SK-N-SH treated with all-trans-retinoic acid at 6 μM for 48 hours (cell line): ENCODE measurements at regions not wholly inside any gene's neighbourhood (a gene's known extent, or its start where the extent isn't known, plus 50 kb on each side); places are given as distances from the start of the nearest gene placed in this dataset.

Source experiments
- ATAC-seq: fragments of 200-7000 bp; cut with Tn5 transposase; 3 replicates; pipeline ENCODE4 v1.9.1; 2020; ENCODE audit warnings: mild to moderate bottlenecking, moderate library complexity
- CREB5 ChIP-seq: fragments of 250-450 bp; sonication (Bioruptor Pico); IDR thresholded peaks from 2 replicates; pipeline ENCODE4 v1.5.1; 2020; ENCODE audit warnings: low read depth, mild to moderate bottlenecking, moderate library complexity
- CSRNP3 ChIP-seq: fragments of 250-450 bp; sonication (Bioruptor Pico); IDR thresholded peaks from 2 replicates; pipeline ENCODE4 v1.5.1; 2021; ENCODE audit warnings: mild to moderate bottlenecking, moderate library complexity
- ESRRG ChIP-seq: fragments of 250-450 bp; sonication (Bioruptor Pico); IDR thresholded peaks from 2 replicates; pipeline ENCODE4 v1.6.1; 2021; ENCODE audit warnings: mild to moderate bottlenecking
- GLIS3 ChIP-seq: fragments of 250-450 bp; sonication (Bioruptor Pico); IDR thresholded peaks from 2 replicates; pipeline ENCODE4 v1.5.0; 2020; ENCODE audit warnings: mild to moderate bottlenecking, moderate library complexity
- ISL1 ChIP-seq: fragments of 250-450 bp; sonication (Bioruptor Pico); IDR thresholded peaks from 2 replicates; pipeline ENCODE4 v2.1.2; 2022; ENCODE audit warnings: mild to moderate bottlenecking, moderate library complexity
- OSR1 ChIP-seq: fragments of 250-450 bp; sonication (Bioruptor Pico); IDR thresholded peaks from 2 replicates; pipeline ENCODE4 v1.8.0; 2022; ENCODE audit warnings: moderate library complexity, mild to moderate bottlenecking, inconsistent platforms
- PATZ1 ChIP-seq: fragments of 250-450 bp; sonication (Bioruptor Pico); IDR thresholded peaks from 2 replicates; pipeline ENCODE4 v1.8.0; 2020; ENCODE audit warnings: mild to moderate bottlenecking, moderate library complexity, borderline replicate concordance
- POU6F1 ChIP-seq: fragments of 250-450 bp; sonication (Bioruptor Pico); IDR thresholded peaks from 2 replicates; pipeline ENCODE4 v1.8.0; 2021; ENCODE audit warnings: low read depth, mild to moderate bottlenecking, moderate library complexity, borderline replicate concordance
- PPARA ChIP-seq: fragments of 250-450 bp; sonication (Bioruptor Pico); IDR thresholded peaks from 2 replicates; pipeline ENCODE4 v1.5.0; 2020; ENCODE audit warnings: mild to moderate bottlenecking, borderline replicate concordance
- RARB ChIP-seq: fragments of 250-450 bp; sonication (Bioruptor Pico); IDR thresholded peaks from 2 replicates; pipeline ENCODE4 v1.8.0; 2021; ENCODE audit warnings: mild to moderate bottlenecking, moderate library complexity
- SNAI2 ChIP-seq: fragments of 250-450 bp; sonication (Bioruptor Pico); IDR thresholded peaks from 2 replicates; pipeline ENCODE4 v1.5.0; 2020; ENCODE audit warnings: mild to moderate bottlenecking, moderate library complexity
- TCF4 ChIP-seq: fragments of 250-450 bp; sonication (Bioruptor Pico); IDR thresholded peaks from 2 replicates; pipeline ENCODE4 v1.8.0; 2021; ENCODE audit warnings: mild to moderate bottlenecking, moderate library complexity, borderline replicate concordance
- TOX ChIP-seq: fragments of 250-450 bp; sonication (Bioruptor Pico); IDR thresholded peaks from 2 replicates; pipeline ENCODE4 v1.8.0; 2021; ENCODE audit warnings: mild to moderate bottlenecking, moderate library complexity, borderline replicate concordance
- TSHZ2 ChIP-seq: fragments of 250-450 bp; sonication (Bioruptor Pico); IDR thresholded peaks from 2 replicates; pipeline ENCODE4 v1.5.0; 2020; ENCODE audit warnings: mild to moderate bottlenecking, moderate library complexity
- ZC3H10 ChIP-seq: fragments of 250-450 bp; sonication (Bioruptor Pico); IDR thresholded peaks from 2 replicates; pipeline ENCODE4 v1.5.1; 2021; ENCODE audit warnings: mild to moderate bottlenecking, moderate library complexity
- ZFP3 ChIP-seq: fragments of 250-450 bp; sonication (Bioruptor Pico); IDR thresholded peaks from 2 replicates; pipeline ENCODE4 v1.5.0; 2020; ENCODE audit warnings: mild to moderate bottlenecking, moderate library complexity
- ZFP30 ChIP-seq: fragments of 450-650 bp; formaldehyde crosslinking; IDR thresholded peaks from 2 replicates; pipeline ENCODE4 v1.5.0; 2022; ENCODE audit warnings: mild to moderate bottlenecking, moderate library complexity
- ZNF565 ChIP-seq: fragments of 450-650 bp; formaldehyde crosslinking; conservative IDR thresholded peaks from 2 replicates; pipeline ENCODE4 v1.5.0; 2020; ENCODE audit warnings: low read depth, mild to moderate bottlenecking, moderate library complexity
- ZNF70 ChIP-seq: fragments of 450-650 bp; formaldehyde crosslinking; IDR thresholded peaks from 2 replicates; pipeline ENCODE4 v1.5.0; 2020; ENCODE audit warnings: mild to moderate bottlenecking, moderate library complexity
- ZNF8 ChIP-seq: fragments of 450-650 bp; formaldehyde crosslinking; IDR thresholded peaks from 2 replicates; pipeline ENCODE4 v1.5.0; 2020; ENCODE audit warnings: mild to moderate bottlenecking, moderate library complexity

GRCh38 chr4:16969696-16970135 is 71.3 kb upstream of the LDB2 start:
- ATAC-seq, result no peak
- TF ChIP-seq POU6F1 (CRISPR knock-in tag), result no peak
- no peak for TF ChIP-seq GLIS3 (CRISPR knock-in tag)
- no peak for TF ChIP-seq ZFP30
- TF ChIP-seq ZC3H10 (CRISPR knock-in tag), result no peak
- TF ChIP-seq SNAI2 (CRISPR knock-in tag), result no peak
- no peak for TF ChIP-seq ZFP3 (CRISPR knock-in tag)
- no peak for TF ChIP-seq TOX (CRISPR knock-in tag)
- no peak for TF ChIP-seq TCF4
- no peak for TF ChIP-seq ZNF8 (CRISPR knock-in tag)
- TF ChIP-seq ZNF70 (CRISPR knock-in tag), result no peak
- TF ChIP-seq TSHZ2 (CRISPR knock-in tag), result no peak

GRCh38 chr4:16967722-16968121 is 69.3 kb upstream of the LDB2 start:
- no peak for ATAC-seq
- no peak for TF ChIP-seq RARB (CRISPR knock-in tag)
- TF ChIP-seq ZC3H10 (CRISPR knock-in tag), result no peak
- no peak for TF ChIP-seq PPARA
- no peak for TF ChIP-seq TOX (CRISPR knock-in tag)
- no peak for TF ChIP-seq POU6F1 (CRISPR knock-in tag)
- no peak for TF ChIP-seq ISL1
- TF ChIP-seq TSHZ2 (CRISPR knock-in tag), result no peak
- TF ChIP-seq ZNF8 (CRISPR knock-in tag), result no peak

- ATAC-seq, result no peak
- no peak for TF ChIP-seq TOX (CRISPR knock-in tag)
- TF ChIP-seq CSRNP3 (CRISPR knock-in tag), result no peak
- no peak for TF ChIP-seq PATZ1 (CRISPR knock-in tag)
- TF ChIP-seq ZFP30, result no peak
- no peak for TF ChIP-seq ISL1
- TF ChIP-seq TCF4, result no peak
- no peak for TF ChIP-seq ZNF70 (CRISPR knock-in tag)
- TF ChIP-seq OSR1, result no peak
- TF ChIP-seq SNAI2 (CRISPR knock-in tag), result no peak
- TF ChIP-seq TSHZ2 (CRISPR knock-in tag), result no peak
- TF ChIP-seq ZNF565 (CRISPR knock-in tag), result no peak
- no peak for TF ChIP-seq GLIS3 (CRISPR knock-in tag)
- no peak for TF ChIP-seq CREB5
- TF ChIP-seq ZC3H10 (CRISPR knock-in tag), result no peak
- no peak for TF ChIP-seq ESRRG (CRISPR knock-in tag)
- no peak for TF ChIP-seq ZFP3 (CRISPR knock-in tag)
Measured at GRCh38 chr4:16959305-16959704, 60.9 kb upstream of the LDB2 start.
